Skin epidermis (tissue), 12 donors: ENCODE measurements at regions not wholly inside any gene's neighbourhood (a gene's known extent, or its start where the extent isn't known, plus 50 kb on each side); places are given as distances from the start of the nearest gene placed in this dataset.

Source experiments
- H3K27ac ChIP-seq, 21 experiments: fragments of 200-600 bp; sonication (generic) in 11 of 21; one replicate each; pipeline ENCODE4 v1.5.0; 2020; ENCODE audit warnings: mild to moderate bottlenecking in 3 of 21, inconsistent platforms in 2 of 21, moderate library complexity in 2 of 21
- H3K4me3 ChIP-seq, 7 experiments: fragments of 200-600 bp; sonication (generic) in 2 of 7; one replicate each; pipeline ENCODE4 v1.5.0; 2020; ENCODE audit warnings: inconsistent platforms in 2 of 7, mild to moderate bottlenecking in 2 of 7, moderate library complexity in 1 of 7

- no peak overlapping the region for H3K27ac ChIP-seq
- no peak overlapping the region for H3K4me3 ChIP-seq
Measured at GRCh38 chr19:30183807-30184490, 188.2 kb upstream of the ZNF536 start.

DNA sequence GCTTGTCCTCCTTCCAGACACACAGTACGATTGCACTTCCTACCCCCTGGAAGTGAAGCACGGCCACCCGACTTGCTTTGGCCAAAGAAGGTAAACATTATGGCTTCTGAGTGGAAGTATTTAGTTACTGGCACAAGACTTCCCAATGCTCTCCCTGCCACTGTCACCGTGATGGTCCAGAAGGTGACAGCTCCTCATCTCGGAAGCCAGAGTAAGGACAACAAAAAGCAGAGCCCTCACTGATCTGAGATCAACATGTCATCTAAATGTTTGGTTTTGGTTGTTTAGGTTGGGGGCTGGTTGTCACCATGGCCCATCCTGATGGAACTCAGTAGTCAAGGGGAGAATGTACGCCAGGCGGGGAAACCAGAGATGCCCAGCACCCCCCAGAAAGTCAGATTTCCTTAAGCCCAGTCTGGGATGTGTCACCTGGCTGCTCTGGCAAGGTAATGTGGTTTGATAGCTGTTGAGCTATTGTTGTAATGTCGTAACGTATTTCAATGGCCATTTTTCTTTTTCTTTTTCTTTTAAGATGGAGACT lies 170.1 kb upstream of the ZNF536 start:
- Histone ChIP-seq H3K27ac (no peak overlapping the region), H3K4me3 (no peak overlapping the region)

DNA sequence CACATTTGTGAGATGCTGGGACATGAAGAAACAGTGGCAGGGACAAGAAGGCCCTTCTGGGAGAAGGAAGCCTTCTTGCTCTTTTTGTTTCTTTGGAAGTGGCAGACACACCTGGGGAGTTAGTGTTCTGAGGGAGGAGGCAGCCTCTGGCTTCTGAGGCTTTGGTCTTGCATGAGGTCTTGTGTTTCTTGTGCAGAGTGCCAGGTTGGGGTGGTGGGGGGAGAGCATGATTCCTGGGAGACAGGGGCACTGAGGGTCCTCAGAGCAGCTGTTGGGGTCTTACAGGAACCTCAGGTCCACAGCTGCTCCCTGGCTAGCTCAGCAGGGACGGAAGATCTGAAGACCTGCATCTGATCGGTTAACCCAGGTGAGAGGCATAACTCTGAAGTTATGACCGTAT lies 167.5 kb upstream of the ZNF536 start:
- H3K27ac ChIP-seq: no peak overlapping the region
- no peak overlapping the region for H3K4me3 ChIP-seq

DNA sequence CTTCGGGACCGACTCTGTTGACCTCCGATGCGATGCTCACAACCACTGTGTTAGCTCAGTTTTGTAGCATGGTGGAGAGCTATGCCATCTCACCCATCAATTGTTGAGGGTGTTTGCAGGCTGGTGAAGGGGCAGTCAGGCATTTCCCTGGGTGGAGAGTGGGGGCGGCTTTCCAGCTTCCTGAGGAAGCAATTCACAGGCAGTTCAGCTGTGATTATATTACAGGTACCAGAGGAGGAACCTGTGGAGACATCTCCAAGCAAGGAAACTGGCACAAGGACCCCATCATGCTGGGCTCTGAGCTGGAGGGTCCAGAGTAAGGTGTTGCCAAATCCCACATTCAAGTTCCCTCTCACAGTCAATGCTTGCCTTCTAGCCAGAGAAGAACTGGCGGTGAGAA lies 166.0 kb upstream of the ZNF536 start:
- Histone ChIP-seq H3K4me3 (no peak overlapping the region), H3K27ac (no peak overlapping the region)

DNA sequence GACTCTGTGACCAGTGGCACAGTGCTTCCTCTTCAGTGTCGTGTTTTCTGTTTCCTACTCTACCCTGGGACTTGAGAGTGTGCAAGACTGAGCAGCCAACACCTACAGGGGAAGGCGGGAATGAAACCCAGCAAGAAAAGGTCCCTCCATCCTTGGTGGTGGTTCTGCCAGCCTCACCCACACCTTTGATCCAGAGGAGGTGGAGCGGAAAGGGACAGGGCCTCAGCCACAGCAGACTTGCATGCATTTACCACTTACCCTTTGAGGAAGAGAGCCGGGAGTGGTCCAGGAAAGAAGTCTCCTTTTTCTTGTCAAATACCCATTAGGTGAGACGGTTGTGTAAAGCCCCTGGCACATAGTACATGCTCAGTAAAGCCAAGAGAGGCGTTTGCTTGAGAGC lies 164.8 kb upstream of the ZNF536 start:
- Histone ChIP-seq H3K4me3 (no peak overlapping the region), H3K27ac (no peak overlapping the region)

GRCh38 chr19:30208436-30209060 lies 163.6 kb upstream of the ZNF536 start:
- Histone ChIP-seq H3K4me3 (no peak overlapping the region), H3K27ac (no peak overlapping the region)

DNA sequence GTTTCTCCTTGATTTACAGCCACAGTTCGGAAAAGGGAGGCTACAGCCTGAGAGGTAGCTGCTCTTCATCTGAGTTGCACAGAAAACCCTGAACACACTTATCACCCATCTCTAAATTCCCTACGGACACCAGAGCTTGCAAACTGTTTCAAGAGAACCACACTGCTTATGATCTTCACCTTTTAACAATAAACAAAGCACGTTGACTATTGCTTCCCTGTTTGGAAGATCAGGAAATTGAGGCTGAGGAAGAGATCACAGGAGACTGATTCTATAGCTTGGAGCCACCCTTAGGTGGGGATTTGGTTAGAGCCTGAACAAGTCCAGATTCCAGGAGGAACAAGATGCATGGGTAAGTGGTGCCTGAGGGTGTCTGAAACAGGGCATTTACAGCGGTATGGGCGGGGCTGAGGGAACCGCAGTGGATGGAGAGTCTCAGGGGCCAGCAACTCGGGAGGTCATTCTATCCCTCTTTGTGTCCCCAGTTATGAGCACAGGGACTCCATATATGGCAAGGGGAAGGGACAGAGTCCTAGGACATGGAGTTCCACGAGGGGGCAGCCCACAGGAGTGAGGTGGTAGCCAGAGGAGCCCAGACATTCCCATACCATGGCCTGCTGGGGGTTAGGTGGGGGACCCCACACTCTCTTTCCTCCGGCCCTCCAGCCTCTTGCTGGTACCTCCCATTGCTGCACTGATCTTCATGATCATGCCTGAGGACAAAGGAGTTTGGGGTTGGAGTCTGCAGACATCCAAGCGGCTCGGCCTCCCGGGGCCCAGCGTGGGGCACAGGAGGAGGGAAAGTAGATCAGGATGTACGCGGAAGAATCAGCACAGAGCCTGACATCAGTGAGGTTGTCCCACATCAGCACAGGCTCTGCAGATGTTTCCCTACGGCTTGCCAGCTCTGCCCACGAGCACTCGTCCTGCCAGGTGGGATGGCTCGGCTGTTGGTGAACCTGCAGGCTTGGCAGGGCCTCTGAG lies 162.3 kb upstream of the ZNF536 start:
- Histone ChIP-seq H3K27ac (no peak overlapping the region), H3K4me3 (no peak overlapping the region)

DNA sequence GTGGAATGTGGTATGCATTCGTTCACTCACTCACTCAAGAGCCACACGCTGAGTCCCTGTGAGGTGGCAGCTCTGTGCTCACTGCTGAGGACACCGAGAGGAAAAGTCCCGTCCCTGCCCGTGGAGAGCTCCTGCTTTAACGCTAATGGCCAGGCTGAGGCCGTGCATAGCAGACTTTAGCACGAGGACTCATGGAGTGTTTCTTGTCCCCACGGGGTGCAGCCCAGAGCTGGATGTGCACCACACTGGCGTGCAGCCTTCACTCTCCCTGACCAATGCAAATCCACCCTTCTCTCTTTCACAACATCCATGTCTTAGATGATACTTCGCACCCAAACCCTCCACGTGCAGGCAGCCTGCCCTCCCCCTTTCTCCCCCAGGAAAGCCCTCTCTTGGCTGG lies 159.6 kb upstream of the ZNF536 start:
- H3K4me3 ChIP-seq: no peak overlapping the region

GRCh38 chr19:30214651-30215051 lies 157.5 kb upstream of the ZNF536 start:
- no peak overlapping the region for H3K4me3 ChIP-seq
- H3K27ac ChIP-seq: no peak overlapping the region

More for the DNA sequence above, 159.6 kb upstream of the ZNF536 start:
- no peak overlapping the region for H3K27ac ChIP-seq

DNA sequence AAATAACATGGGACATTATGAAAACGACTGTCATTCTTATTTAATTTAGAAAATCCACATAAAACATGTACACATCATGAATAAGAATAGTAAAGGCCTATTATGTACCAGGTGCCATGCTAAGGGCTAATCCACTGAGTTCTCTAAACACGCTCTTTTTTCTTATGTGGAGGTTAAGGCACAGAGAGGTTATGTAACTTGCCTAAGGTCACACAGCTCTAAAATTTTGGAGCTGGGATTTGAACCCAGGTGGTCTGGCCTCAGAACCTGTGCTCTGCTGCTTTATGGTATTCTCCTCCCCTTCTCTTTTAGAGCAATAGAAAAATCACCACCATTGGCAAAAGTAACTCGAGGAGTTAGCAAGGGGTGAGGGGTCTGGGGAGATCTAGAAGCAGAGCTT lies 156.9 kb upstream of the ZNF536 start:
- Histone ChIP-seq H3K27ac (no peak overlapping the region), H3K4me3 (no peak overlapping the region)

DNA sequence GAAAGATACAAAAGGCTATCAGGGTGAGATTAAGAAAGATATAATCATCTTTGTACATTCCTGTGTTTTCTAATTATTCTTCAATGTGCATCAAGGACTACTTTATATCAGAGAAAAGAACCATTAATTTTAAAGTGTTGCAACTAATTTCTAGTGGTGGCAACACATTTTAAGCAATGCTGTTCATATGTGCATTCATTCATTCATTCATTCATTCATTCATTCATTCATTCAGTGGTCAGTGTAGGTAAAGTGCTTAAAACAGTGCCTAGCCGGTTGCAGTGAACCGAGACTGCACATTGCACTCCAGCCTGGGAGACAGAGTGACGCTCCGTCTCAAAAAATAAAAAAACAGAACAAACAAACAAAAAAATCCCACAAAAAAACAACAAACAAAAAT lies 155.7 kb upstream of the ZNF536 start:
- Histone ChIP-seq H3K4me3 (no peak overlapping the region), H3K27ac (no peak overlapping the region)

DNA sequence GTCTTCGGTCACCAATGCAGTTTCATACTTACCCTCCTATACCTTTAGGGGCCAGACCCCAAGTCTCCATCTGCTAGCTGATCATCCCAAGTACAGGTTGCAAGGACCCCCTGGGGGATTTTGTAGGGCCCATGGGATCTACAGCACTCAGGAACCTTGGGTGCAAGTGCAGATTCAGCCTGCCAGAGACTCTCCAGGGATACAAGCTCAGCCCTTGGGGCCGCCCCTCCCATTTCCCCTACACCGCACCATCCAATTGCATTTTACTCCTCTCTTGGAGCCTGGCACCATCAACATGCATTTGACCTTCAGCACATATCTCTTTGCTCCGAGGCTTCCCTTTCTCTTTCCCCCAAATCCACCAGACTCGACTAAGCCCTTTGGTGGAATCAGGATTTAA lies 154.7 kb upstream of the ZNF536 start:
- Histone ChIP-seq H3K27ac (no peak overlapping the region), H3K4me3 (no peak overlapping the region)

- Histone ChIP-seq H3K4me3 (no peak overlapping the region), H3K27ac (no peak overlapping the region)
Measured at GRCh38 chr19:30219702-30220101, 152.5 kb upstream of the ZNF536 start.

- H3K27ac ChIP-seq: no peak overlapping the region
- H3K4me3 ChIP-seq: no peak overlapping the region
Measured at GRCh38 chr19:30221176-30221575, 151.0 kb upstream of the ZNF536 start.

- H3K27ac ChIP-seq: no peak overlapping the region
Measured at GRCh38 chr19:30222428-30222873, 149.7 kb upstream of the ZNF536 start.

GRCh38 chr19:30222992-30223865 lies 149.0 kb upstream of the ZNF536 start:
- no peak overlapping the region for H3K4me3 ChIP-seq
- no peak overlapping the region for H3K27ac ChIP-seq

More at GRCh38 chr19:30222428-30222873, 149.7 kb upstream of the ZNF536 start:
- H3K4me3 ChIP-seq: no peak overlapping the region

DNA sequence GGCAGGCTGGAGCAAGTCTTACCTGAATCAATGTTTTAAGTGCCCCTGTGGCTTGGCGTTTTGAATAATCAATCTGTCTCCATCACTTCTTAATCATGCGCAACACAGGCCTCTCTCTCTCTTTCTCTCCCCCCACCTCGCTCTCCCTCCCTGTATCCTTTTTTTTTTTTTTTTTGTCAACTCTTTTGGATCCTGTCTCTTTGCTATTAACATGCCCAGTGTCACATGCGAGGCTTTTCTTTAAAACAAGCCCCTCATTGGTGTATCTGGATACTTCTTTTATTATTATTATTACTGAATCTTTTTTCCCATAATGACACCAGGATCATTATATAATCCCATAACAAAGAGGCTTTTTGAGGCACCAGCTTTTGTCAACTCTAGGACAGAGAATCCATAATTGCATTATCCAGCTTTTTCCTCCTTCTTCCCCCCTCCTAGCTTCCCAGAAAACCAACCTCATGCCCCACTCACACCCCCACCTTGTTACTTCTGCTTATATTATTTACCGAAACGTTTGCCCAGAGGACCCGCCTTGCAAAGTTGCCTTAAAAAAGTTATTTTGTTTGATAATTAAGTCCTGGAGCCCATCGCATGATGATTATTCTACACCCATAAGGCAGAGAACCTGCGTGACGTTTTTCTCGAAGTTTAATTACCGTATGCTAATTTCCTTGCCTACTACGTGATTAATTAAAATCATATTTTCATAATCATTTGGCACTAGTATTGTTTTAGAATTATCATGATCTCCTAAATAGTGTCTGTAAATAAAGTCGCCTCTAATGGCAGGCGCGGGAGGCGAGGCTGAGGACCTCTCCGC lies 148.1 kb upstream of the ZNF536 start:
- Histone ChIP-seq H3K4me3 (no peak overlapping the region), H3K27ac (no peak overlapping the region)
